NCI-H460 (cell line): ENCODE measurements at regions not wholly inside any gene's neighbourhood (a gene's known extent, or its start where the extent isn't known, plus 50 kb on each side); places are given as distances from the start of the nearest gene placed in this dataset.
"Not testable (repeated sequence)": the region's sequence is repeated elsewhere in the genome, so short reads cannot be mapped to it uniquely, and the experiment has no call there.

Source experiments
- DNase-seq: peaks from one replicate; pipeline ENCODE4 v3.0.0-alpha.2; 2016; ENCODE audit warnings: low read depth; ENCODE audit errors: extremely low read depth

DNA sequence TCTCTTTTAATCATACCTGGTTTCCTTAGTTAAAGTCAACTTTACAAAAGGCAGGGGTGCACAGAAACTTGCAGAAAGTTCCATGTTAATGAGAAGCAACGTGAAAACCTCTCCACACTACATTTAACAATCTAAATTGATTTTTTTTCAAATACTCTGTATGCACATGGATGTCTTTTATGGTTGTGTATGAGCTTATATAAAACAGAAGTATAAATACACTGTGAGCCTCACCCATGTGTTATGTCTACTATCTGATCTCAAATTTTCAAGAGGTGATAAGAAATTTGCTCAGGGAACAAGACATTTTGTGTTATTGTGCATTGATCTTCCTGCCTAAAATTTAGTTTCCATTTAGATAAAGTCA lies 617.6 kb downstream of the ADCYAP1 start:
- no peak for DNase-seq

DNA sequence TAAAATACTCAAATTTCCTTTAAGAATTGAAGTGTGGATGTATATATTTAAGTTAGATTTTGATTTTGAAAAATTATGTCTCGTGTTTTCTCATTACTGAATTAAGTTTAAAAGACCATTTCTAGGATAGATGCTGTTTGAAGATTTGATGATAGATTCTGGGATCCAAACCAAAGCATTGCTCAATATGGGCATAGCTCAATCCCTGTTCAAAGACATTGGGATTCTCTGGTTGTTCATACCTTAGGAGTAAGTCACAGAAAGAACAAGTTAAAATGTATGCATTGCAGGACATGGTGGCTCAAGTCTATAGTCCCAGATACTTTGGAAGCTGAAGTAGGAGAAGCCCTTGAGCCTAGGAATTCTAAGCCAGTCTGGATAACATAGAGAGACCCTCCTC lies 622.3 kb downstream of the ADCYAP1 start:
- no peak for DNase-seq

DNA sequence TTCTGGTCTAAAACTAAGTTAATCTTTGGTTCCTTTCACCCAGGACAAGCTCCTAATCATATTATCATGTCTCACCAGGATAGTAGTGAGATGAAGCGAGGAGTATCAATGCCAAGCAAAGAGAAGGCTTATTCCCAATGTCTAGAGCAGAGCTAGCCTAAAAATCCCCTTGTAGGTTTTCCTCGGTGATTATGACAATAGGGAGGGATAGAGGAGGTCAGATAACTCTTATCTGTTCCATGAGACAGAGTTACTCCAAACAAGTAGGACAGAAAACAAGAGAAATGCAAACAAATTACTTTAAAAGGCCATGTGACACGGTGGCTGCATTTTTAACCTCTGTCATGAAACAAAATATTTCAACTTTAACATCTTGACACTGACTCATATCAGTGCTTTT lies 623.1 kb downstream of the ADCYAP1 start:
- no peak for DNase-seq

DNA sequence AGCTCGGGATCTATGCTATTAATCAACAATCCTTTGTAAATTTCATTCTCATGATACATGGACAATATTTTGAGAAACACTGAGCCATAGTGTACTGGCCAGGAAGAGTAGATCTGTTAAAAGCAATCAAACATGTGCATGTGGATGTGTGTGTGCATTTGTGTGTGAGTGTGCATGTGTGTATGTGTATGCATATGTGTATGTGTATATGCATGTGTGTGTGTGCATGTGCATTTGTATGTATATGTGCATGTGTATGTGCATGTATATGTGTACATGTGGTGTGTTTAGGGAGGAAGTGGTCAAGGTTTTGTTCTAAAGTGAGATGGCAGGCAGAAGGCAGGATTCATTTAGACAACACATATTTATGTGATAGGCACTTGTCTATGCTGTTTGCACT lies 623.8 kb downstream of the ADCYAP1 start:
- no peak for DNase-seq

DNA sequence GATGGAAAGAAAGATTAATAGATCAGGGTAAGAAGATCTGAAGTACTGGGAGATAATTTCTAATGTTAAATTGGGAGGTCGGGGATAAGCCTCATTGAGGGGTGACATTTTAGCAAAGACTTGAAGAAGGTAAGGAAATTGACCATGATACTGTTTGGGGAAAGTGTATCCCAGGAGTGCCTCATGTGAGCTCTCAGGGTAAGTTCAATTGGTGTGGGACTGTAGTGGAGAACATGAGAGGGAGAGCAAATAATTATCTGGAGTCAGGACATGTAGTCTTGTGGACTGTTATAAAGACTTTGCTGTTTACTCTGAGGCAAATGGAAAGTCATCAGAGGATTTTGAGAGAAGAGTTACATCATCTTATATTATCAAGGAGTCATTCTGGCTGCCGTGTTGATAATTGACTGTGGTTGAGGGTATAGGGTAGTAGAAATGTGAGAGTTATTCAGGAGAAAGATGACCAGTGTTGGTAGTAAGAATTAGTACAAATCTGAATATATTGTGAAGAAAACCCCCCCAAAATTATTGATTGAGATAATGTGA lies 624.4 kb downstream of the ADCYAP1 start:
- no peak for DNase-seq

DNA sequence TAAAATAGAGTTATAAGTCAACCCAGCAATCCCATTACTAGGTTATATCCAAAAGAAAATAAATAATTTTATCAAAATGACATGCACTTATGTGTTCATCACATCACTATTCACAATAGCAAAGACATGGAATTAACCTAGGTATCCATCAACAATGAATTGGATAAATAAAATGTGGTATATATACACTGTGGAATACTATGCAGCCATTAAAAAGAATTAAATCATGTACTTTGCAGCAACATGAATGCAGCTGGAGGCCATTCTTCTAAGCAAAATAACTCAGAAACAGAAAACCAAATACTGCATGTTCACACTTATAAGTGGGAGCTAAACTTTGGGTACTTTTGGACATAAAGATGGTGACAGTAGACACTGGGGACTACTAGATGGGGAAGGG lies 626.0 kb downstream of the ADCYAP1 start:
- DNase-seq = no peak

DNA sequence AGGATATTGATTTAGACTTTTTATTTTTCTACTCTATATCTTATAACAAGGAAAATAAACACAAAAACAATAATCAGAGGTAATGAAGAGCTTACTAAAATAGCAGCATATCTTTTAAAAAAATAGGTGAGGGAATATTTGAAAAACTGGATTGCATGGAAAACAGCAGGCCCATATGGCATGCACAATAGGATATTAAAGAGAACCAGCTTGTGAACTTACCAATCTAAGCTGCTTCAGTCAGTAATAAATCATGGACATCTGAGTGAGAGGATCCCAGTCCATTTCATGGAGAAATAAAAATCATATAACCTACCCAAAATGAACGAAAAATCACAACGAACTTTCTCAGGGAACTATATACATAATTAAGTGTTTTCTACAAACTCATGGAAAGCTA lies 634.6 kb downstream of the ADCYAP1 start:
- no peak for DNase-seq

DNA sequence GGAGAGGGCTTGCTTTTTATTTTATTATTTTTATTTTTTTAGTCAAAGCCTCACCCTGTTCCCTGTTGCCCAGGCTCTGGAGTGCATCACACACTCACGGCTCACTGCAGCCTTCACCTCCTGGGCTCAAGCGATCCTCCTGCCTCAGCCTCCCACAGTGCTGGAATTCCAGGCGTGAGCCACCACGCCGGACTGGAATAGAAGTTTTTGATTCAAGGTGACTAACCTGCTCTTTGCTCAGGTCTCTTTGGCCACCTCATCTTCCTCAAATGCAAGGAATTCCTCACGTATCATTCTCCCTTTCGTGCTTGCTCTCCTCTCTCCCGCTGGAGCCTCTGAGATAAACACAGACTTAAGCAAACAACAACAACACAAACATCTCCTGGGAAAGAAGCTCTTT lies 636.8 kb downstream of the ADCYAP1 start:
- no peak for DNase-seq

DNA sequence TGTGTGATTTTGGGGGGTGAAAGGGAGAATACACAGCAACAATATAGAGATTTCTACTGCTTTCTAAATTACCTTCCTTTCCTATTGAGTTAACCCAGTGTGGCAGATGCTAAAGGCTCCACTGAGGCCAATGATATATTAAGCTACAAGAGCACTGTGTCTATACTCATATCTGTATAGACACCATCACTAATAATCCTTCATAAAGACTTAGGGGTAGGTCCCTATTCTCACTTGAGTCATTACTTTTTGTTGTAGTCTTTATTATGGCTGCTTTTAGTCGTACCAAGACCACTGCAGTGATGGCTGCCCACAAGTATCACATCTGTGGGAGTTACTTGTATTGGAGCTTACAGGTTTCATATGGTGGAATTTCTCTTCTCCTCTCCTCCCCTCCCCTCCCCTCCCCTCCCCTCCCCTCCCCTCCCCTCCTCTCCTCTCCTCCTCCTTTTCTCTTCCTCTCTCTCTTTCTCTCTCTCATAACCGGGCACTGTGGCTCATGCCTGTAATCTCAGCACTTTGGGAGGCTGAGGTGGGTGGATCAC lies 637.6 kb downstream of the ADCYAP1 start:
- DNase-seq = no peak

DNA sequence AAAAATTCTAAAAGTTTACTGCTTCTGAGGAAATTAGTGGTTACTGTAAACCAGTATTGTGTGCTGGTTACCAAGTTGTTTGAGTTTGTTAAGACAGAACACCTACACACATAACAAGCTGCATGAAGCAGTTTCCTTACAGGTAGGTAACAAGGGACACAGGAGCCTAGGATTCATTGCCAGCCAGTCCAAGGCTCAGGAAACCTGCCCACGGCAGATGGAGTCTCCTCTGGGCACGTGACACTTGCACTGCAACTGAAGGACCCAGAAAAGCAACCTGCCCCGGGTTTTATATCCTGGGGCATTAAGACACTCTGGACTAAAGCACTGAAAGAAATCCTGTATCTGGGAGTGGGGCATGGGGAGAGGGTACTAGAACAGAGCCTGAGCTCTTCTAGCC lies 639.3 kb downstream of the ADCYAP1 start:
- DNase-seq = no peak

DNA sequence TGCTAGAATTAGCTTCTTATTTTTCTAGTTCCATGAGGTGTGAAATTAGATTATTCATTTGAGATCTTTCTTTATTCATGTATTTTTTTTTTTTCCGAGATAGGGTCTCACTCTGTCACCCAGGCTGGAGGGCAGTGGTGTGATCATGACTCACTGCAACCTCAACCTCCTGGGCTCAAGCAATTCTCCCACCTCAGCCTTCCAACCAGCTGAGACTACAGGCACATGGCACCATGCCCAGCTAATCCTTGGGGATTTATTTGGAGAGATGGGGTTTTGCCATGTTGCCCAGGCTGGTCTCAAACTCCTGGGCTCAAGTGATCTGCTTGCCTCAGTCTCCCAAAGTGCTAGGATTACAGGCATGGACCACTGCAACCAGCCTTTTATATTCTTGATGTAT lies 653.0 kb downstream of the ADCYAP1 start:
- not testable (repeated sequence) for DNase-seq

DNA sequence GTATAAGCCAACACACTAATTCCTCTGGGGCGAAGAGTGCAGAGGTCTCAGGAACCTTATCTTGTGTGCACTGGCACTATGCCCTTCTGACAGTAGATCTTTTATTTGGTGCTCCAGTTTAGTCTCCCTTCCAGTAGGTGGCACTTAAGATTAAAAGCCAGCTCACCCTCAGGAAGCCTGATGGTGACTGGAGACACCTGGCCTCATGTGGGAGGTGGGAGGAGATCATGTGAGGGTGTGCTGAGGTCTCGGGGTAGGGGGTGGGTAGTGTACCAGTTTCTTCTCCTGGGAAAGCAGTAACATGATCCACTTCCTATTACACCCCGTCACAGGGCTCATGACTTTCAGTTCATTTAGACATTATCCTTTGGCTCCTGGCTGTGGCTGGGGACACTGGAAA lies 654.9 kb downstream of the ADCYAP1 start:
- no peak for DNase-seq

DNA sequence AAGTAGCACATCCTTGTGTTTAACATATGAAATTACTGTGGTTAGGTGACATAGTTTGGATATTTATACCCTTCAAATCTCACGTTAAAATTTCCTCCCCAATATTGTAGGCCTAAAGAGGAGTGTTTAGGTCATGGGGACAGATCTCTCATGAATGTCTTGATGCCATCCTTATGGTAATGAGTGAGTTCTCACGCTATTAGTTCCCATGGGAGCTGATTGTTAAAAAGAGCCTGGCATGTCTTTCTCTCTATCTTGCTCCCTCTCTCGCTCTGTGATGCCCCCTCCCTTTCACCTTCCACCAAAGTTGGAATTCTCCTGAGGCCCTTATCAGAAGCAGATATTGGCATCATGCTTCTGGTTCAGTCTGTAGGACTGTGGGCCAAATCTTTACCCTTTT lies 660.1 kb downstream of the ADCYAP1 start:
- no peak for DNase-seq

DNA sequence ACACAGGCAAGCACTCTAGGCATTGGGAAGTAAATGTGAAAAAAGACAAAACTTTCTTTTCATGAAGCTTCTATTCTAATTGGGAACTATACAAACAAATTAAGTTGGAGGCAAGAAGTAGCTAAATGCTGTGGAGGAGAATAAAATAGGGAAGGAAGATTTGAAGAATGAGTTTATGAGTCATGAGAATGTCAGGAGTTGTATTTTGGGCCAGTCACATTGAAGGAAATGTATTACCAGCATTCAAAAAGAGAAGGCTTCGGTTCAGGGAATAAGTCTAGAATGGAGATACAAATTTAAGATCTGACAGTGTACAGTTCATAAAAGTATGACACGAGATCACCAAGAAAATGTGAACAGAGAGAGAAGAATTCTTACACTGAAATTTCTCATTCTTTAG lies 666.5 kb downstream of the ADCYAP1 start:
- no peak for DNase-seq

DNA sequence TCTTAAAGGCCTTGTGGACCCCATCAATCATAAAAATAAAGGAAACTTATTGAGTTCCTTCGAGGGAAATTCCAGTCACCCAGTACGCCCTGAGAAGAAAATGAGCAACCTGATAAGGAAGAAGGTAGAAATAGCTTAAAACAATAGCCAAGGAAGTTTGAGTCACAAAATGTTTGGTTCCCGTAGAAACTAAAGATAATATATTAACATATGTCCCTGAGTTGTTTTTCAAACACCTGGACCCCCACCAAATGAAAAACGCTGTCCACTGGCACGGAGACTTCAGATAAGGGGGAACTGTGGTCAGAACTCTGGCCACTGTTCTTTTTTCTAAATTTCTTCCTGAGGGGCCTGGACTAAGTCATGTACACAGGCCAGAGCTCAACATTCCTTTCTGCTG lies 669.1 kb downstream of the ADCYAP1 start:
- no peak for DNase-seq

DNA sequence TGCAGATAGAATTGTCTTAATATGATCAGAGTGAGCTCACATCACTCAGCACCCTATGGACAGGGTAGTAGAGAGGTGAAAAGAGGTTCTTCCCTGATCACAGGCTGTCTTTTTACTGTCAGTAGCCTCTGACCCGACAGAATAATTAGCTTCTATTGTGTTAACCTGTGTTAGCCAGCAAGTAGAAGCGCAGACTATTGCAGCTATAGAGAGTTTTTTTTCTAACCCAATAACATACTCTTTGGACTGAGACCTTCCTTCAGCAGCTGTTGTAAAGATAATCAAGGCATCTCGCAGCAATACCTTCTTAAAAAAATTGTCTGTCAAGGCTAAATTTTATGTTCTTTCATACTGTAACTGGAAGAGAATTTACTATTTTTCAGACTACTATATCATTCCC lies 670.4 kb downstream of the ADCYAP1 start:
- no peak for DNase-seq

DNA sequence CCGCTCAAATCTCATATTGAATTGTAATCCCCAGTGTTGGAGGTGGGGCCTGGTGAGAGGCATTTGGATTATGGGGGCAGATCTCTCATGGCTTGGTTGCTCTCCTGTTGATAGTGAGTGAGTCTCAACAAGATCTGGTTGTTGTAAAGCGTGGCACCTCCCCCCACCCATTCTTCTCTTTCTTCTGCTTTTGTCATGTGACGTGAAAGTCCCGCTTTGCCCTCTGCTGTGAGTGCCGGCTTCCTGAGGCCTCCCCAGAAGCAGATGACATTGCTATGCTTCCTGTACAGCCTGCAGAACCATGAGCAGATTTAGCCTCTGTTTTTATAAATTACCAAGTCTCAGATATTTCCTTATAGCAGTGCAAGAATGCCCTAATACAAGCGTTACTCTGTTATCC lies 673.8 kb downstream of the ADCYAP1 start:
- no peak for DNase-seq

DNA sequence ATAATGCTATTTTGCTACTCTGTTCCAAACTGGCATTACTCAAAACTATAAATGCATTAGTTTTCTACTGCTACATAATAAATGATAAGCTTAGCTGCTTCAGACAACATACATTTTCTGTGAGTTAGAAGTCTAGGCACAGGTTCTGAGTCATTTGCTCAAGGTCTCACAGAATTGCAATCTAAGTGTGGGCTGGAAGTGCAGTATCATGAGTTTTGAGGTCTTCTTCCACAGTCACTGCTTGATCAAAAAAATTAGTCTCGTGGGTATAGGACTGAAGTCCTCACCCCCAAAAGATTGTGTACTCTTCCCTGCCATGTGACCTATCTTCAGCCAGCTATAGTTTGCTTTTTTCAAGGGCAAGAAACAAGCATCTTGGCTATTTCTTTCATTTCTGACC lies 676.9 kb downstream of the ADCYAP1 start:
- no peak for DNase-seq

DNA sequence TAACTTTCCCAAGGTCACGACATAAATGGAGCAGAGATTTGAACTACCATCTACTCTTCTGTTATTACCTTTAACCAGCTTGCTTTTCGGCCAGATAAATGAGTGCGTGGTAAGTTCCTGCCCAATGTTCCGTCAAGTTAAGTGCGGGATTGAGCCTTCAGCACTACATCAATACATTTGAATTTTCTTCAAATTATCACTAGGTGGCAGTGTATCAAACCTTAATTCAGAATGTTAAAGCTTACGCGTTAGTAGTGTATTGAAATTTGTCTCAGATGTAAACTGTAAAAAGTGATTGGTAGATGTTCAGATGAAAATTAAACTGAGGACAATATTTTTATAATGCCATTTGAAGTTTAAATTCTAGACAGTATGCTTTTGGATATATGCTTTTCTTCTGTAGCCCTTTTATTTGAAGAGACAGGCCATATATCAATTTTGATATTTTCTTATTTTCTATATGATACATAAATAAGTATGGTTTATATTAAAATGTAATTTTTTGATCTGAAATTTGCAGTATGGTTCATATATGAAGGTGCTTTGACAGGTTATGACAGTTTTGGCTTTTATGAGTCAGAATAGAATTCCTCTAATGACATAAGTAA lies 681.3 kb downstream of the ADCYAP1 start:
- DNase-seq = peak; percentile 45

DNA sequence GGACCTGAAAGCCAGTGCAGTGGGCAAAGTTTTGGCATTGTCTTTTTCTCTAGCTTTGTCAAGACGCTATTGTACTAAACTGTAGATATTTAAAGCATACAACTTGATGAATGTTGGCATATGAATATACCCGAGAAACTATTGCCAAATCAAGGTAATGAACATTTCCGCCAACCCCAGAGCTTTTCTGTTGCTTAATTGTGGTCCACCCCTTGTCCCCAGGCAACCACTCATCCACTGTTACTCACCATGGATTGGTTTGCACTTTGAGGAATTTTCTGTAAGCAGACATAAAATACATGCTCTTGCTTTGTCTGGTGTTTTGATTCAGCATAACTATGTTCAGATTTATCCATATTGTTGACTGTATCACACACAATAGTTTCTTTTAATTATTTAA lies 688.4 kb downstream of the ADCYAP1 start:
- DNase-seq = no peak

DNA sequence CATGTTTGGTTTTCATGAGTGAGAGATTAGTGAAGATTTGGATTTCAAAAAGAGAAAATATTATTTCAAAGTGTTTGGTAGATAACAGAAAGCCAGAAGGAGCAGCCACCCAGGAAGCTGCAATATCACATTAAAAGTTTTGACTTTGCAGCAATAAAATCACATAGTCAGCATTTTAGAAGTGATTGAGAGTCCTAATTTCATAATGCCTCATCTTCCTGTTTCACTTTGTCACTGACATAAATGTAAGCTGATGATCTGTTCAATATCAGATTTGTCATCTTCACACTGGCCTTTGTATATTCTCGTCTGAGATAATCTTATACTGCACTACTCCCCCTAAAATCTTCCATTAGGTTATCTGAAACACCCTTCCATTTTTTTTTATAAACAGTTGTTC lies 690.5 kb downstream of the ADCYAP1 start:
- no peak for DNase-seq

DNA sequence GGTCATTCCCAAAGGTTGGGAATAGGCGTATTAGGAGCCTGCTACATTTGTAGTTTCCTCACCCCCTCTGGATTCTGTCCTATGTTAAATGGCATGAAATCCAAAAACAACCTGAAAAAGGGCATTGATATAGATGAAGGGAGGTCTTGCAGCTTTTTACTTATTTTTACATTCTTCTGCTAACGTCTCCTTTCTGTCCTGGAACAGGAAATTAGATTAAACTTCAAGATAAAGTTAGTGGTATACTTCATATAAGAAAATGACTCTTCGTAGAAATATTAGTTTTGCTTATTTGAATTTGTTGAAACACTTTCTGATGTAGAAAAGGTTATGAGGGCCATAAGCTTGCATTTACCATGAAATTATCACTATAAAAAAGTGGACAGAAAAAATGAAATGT lies 694.5 kb downstream of the ADCYAP1 start:
- no peak for DNase-seq

DNA sequence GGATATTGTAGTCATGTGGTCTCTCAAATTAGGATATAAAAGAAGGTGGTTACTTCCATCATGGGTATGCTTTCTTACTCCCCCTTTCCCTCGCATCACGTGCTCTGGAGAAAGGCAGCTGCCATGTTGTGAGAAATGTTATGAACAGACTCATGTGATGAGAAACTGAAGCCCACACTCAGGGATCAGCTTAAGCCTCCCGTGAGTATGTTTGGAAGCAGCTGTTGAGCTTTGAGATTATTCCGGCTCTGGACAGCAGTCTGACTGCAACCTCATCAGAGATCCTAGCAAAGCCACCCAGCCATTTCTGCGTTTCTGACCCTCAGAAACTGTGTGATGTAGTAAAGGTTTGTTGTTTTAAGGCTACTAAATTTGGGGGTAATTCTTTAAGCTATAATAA lies 700.1 kb downstream of the ADCYAP1 start:
- DNase-seq = no peak
